ENCODE measurements at regions not wholly inside any gene's neighbourhood (a gene's known extent, or its start where the extent isn't known, plus 50 kb on each side); places are given as distances from the start of the nearest gene placed in this dataset.

DNA sequence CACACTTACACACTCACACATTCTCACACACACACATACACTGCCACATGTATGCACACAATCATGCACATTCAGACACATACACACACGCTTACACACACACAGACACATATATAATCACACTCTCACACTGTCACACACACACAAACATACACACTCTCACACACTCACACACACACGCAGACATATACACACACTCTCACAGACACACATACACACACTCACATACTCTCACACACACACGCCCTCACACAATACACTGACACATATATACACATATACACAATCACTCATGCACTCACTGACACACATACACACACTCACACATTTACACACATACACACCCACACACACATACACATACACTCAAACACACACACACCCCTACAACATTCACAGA lies 435.3 kb upstream of the FRG1 start:
- no peaks in the 10 kb centered on the region for H3K4me1 ChIP-seq (ENCODE audit: control insufficient read depth, insufficient read depth, low read length)

More for the DNA sequence above, 435.3 kb upstream of the FRG1 start:
- Histone ChIP-seq H3K23ac (ENCODE audit: low read depth, low read length) (no peak overlapping the region), H3K9ac (ENCODE audit: low read depth, low read length) (no peak overlapping the region), H4K5ac (ENCODE audit: low read depth, low read length) (no peak overlapping the region), H3K18ac (ENCODE audit: low read depth, low read length) (no peak overlapping the region), H3K36me3 (ENCODE audit: control insufficient read depth, insufficient read depth, low read length) (no peaks in the 10 kb centered on the region), H3K4me3 (ENCODE audit: insufficient read depth, low read depth, low read length) (no peak overlapping the region), H3K4ac (ENCODE audit: low read depth, low read length) (no peak overlapping the region), H2AFZ (replicated peaks; ENCODE audit: low read length, poor library complexity) (no peak overlapping the region), H2BK20ac (ENCODE audit: low read depth, low read length) (no peak overlapping the region), H3K9me1 (ENCODE audit: insufficient read depth, low read length) (no peaks in the 10 kb centered on the region), H3K27ac (ENCODE audit: insufficient read depth, low read length) (no peak overlapping the region), H2BK5ac (ENCODE audit: low read depth, low read length, poor library complexity, severe bottlenecking) (peak overlapping the region; percentile 74), H4K91ac (ENCODE audit: insufficient read depth, low read depth, low read length) (no peak overlapping the region), H2BK15ac (ENCODE audit: low read depth, low read length) (no peak overlapping the region), H2AK5ac (ENCODE audit: low read depth, low read length) (no peak overlapping the region), H3K27me3 (ENCODE audit: control insufficient read depth, insufficient read depth, low read length) (no peaks in the 10 kb centered on the region), H4K20me1 (ENCODE audit: insufficient read depth, low read length) (no peaks in the 10 kb centered on the region), H3K56ac (ENCODE audit: extremely low read depth, insufficient read depth, low read length) (no peak overlapping the region), H3K14ac (replicated peaks; ENCODE audit: low read depth, low read length) (no peak overlapping the region), H4K8ac (ENCODE audit: low read depth in 2 of 2, low read length in 2 of 2) (no peak overlapping the region), H3K9me3 (ENCODE audit: control insufficient read depth, insufficient read depth, low read length) (peaks cover 14% of the 10 kb centered on the region), H2AK9ac (replicated peaks; ENCODE audit: low read depth, low read length, poor library complexity) (no peak overlapping the region), H3K4me2 (ENCODE audit: low read depth, low read length) (no peak overlapping the region), H3K79me1 (ENCODE audit: low read depth in 1 of 2, low read length in 2 of 2) (no peaks in the 10 kb centered on the region), H2BK120ac (ENCODE audit: low read depth, low read length) (no peak overlapping the region)
- ATAC-seq (ENCODE audit: low read depth), result no peak
- dilution Hi-C loops (cut with HindIII; ENCODE audit: low sequenced_read_pairs, unreplicated experiment), result no loop called here
- no peak for DNase-seq
- BruUV-seq (replicated peaks), result no TSS peak
- CTCF ChIA-PET, result interaction anchor here (0.5 kb wide), 1 partner anchor 290 kb away, joined by 3 read pairs; no protein-coding TSS in a partner anchor
- intact Hi-C loops (cut with micrococcal nuclease), result no loop called here
- in situ Hi-C loops (cut with MboI; ENCODE audit: low sequenced_read_pairs), result no loop called here
- POLR2A ChIA-PET (ENCODE audit: unreplicated experiment), result no interaction called here
- WGBS, 2 experiments (ENCODE audit: extremely low coverage in 2 of 2, insufficient read length in 1 of 2), result 77% methylated on average over 2 of the region's 3 CpGs; no CpG with 5 or more reads in 1 of the 2 experiments
- TF ChIP-seq POLR2A (IDR thresholded peaks at IDR 0.05; ENCODE audit: low read depth, low read length), result no peak
- TF ChIP-seq, protein P1, sequence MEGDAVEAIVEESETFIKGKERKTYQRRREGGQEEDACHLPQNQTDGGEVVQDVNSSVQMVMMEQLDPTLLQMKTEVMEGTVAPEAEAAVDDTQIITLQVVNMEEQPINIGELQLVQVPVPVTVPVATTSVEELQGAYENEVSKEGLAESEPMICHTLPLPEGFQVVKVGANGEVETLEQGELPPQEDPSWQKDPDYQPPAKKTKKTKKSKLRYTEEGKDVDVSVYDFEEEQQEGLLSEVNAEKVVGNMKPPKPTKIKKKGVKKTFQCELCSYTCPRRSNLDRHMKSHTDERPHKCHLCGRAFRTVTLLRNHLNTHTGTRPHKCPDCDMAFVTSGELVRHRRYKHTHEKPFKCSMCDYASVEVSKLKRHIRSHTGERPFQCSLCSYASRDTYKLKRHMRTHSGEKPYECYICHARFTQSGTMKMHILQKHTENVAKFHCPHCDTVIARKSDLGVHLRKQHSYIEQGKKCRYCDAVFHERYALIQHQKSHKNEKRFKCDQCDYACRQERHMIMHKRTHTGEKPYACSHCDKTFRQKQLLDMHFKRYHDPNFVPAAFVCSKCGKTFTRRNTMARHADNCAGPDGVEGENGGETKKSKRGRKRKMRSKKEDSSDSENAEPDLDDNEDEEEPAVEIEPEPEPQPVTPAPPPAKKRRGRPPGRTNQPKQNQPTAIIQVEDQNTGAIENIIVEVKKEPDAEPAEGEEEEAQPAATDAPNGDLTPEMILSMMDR (conservative IDR thresholded peaks at IDR 0.05; ENCODE audit: low read depth, low read length), result no peak

Measured in IMR-90 (cell line).